Left renal cortex interstitium (tissue), 4 donors: ENCODE measurements at regions not wholly inside any gene's neighbourhood (a gene's known extent, or its start where the extent isn't known, plus 50 kb on each side); places are given as distances from the start of the nearest gene placed in this dataset.

Experiments
- DNase-seq, 4 donors: peaks; one replicate each; pipeline ENCODE4 v3.0.0-alpha.2; 2013; ENCODE audit warnings: low read depth in 4 of 4, low spot score in 2 of 4, missing footprints in 1 of 4

DNA sequence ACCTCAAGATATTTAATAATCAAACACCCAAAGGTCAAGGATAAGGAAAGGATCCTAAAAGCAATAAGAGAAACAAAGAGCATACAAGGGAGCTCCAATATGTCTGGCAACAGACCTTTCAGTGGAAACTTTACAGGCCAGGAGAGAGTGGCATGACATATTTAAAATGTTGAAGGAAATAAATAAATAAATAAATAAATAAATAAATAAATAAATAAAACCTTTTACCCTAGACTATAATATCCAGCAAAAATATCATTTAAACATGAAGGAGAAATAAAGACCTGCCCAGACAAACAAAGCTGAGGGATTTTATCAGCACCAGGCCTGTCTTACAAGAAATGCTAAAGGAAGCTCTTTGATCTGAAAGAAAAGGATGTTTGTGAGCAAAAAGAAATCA, 367.8 kb upstream of the PBX1 start:
- DNase-seq: no peak

GRCh38 chr1:164210211-164210739, 348.7 kb upstream of the PBX1 start:
- no peak for DNase-seq

- no peak for DNase-seq
Observed at GRCh38 chr1:164223378-164223777, 335.6 kb upstream of the PBX1 start.

GRCh38 chr1:164225011-164225410, 334.0 kb upstream of the PBX1 start:
- DNase-seq: no peak

- no peak for DNase-seq
Observed at GRCh38 chr1:164226977-164227376, 332.0 kb upstream of the PBX1 start.

GRCh38 chr1:164228928-164229327, 330.1 kb upstream of the PBX1 start:
- no peak for DNase-seq

- DNase-seq: no peak
Observed at GRCh38 chr1:164233149-164233548, 325.8 kb upstream of the PBX1 start.

DNA sequence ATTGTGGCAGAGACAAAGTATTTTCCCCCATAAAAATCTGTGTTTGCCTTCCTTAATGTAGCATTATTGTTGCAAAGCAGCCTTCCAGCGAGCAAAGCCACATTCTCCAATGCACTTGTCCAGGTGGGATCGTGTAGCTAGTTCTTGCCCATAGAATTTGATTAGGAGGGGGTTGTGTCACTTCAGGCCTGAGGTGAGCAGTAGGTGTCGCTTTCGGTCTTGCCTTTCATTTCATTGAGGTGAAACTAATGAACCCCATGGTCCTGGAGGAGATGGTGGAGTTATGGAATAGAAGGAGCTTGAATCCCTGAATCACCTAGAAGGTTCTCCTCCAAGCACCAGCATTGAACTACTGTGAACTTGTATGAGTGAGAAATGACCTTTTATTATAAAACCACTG, 318.9 kb upstream of the PBX1 start:
- DNase-seq: no peak

DNA sequence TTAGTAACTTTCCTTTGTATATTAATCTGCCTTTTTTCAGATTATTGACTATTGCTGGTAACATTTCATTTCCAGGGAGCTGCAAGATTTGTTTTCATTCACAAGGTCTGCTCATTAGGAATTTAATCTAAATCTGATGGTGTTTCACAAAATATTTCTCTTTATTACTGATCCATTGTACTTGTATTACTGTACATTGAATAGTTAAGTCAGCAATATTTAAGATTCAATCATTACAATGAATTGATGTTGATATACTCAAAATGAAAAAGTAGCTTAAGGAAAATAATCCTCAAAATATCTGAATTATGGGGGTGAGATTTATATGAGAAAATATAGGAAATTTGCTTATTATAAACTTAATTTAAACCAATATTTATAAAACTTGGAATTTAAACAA, 308.6 kb upstream of the PBX1 start:
- no peak for DNase-seq

GRCh38 chr1:164256456-164256855, 302.5 kb upstream of the PBX1 start:
- no peak for DNase-seq

DNA sequence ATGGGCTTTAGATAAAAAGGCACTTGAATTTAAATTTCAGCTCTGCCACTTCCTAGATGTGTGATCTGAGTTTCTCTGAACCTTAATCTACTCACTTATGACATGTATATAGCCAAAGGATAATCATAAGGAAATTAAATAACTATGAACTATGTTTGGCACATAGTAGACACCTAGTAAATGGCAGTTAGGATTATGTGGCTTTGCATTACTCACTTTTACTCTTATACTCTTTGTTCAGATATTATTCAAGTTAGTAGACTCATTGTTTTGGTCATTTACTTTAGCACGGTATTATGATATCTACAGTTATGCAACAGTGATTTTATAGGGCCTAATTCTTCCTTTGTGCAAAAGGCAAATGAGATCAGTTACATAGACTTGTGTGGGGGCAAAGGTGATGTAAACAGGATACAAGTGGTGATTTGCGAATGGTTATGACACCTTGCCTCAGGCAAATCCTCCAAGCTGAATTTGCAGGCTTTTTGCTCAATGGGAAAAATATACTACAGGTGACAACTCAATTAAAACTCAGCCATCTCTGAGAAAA, 297.2 kb upstream of the PBX1 start:
- no peak for DNase-seq

DNA sequence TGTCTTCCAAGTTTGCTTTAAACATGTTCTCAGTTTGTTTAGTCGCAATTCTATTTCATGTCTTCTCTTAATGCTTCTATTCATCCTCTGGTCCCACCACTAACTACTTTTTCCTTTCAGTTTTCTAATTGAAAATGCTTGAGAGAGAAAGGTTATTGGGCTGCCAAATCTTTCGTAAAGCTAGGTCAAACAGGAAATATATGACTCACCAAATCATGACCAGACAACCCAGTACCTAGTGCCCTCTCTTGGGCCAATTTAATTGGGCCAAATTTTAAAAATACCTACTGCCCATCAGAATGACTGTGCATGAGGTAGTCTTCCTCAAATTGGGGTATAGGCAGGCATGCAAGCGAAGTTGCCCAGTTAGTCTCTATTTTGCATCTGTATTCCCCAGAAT, 295.4 kb upstream of the PBX1 start:
- DNase-seq: no peak

- DNase-seq: no peak
Observed at GRCh38 chr1:164265232-164265631, 293.8 kb upstream of the PBX1 start.

DNA sequence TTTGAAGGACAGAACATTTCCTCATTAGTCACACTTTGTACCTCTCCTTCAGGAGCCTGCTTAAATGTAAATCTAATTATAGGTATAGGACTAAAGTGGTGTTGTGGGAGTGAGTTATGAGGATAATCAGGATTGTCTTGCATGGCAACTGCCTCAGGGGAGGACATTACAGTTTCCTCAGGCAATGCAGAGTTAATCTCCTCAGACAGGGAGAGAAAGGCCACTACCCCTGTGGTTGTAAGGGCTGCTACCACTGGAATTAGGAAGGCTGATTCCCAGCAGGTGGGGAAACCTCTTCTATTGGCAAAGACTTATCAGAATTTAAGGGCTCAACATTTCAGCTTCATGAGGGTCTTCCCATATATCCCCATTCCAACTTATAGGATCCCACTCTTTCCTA, 286.8 kb upstream of the PBX1 start:
- no peak for DNase-seq

- no peak for DNase-seq
Observed at GRCh38 chr1:164296172-164296571, 262.8 kb upstream of the PBX1 start.

DNA sequence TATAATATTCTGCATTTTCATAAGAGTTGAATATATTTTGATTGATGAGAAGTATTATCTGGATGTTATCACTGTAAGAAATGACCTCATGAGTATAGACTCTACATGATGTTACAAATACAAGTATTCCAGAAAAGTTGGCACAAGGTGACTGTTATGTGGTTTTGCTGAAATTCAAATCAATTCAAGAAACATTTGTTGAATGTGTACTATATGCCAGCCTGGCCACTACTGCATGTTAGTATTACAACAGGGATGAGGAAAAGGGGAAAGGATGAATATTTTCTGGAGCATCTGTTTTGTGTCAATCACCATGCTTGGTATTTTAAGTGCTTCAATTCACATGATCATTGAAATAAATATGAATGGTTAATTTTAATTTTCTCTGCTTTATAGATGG, 250.9 kb upstream of the PBX1 start:
- DNase-seq: no peak

GRCh38 chr1:164310166-164310565, 248.8 kb upstream of the PBX1 start:
- DNase-seq: no peak

- no peak for DNase-seq
Observed at GRCh38 chr1:164311377-164311776, 247.6 kb upstream of the PBX1 start.

GRCh38 chr1:164320790-164321731, 237.9 kb upstream of the PBX1 start:
- DNase-seq: peak in 3 of 4 donors; percentile 29 to 32 (median 29)

DNA sequence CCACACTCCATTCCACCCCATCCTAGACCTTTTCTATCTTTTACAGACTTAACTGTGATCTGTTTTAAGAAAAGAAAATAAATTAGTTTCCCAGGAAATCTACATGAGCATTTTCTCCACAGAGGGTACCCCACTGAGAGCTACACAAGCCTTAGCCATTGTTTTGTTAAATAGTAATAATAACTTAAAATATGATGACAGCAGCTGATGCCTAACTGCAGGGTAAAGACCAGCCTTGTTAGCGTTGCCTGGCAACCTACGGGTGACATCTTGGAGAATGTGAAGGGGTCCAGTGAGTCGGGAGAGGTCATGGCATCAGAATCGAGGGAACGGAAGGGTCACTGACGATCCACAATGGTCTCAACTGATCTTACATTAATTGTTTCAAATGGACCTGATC, 233.2 kb upstream of the PBX1 start:
- DNase-seq: no peak

GRCh38 chr1:164333387-164333786, 225.6 kb upstream of the PBX1 start:
- DNase-seq: no peak

- DNase-seq: no peak
Observed at GRCh38 chr1:164337394-164337793, 221.6 kb upstream of the PBX1 start.
